ENCODE measurements at regions not wholly inside any gene's neighbourhood (a gene's known extent, or its start where the extent isn't known, plus 50 kb on each side); places are given as distances from the start of the nearest gene placed in this dataset.
"Not testable (repeated sequence)": the region's sequence is repeated elsewhere in the genome, so short reads cannot be mapped to it uniquely, and the experiment has no call there.

GRCh38 chr5:92180391-92180790, 797.3 kb upstream of the ARRDC3 start:
- Mint-ChIP-seq H3K36me3 (no peaks in the 10 kb centered on the region), H3K4me1 (no peaks in the 10 kb centered on the region), H3K27me3 (ENCODE audit: low read depth in 3 of 3) (no peaks in the 10 kb centered on the region), H3K9me3 (peaks cover 0 to 20% (median 5%) of the 10 kb centered on the region in 6 donors), H3K27ac (no peak overlapping the region), H3K4me3 (no peak overlapping the region)
- no peak for DNase-seq

GRCh38 chr5:92179651-92180050, 796.5 kb upstream of the ARRDC3 start:
- Mint-ChIP-seq H3K27ac (no peak overlapping the region), H3K36me3 (no peaks in the 10 kb centered on the region), H3K4me1 (no peaks in the 10 kb centered on the region), H3K9me3 (peaks cover 0 to 17% (median 5%) of the 10 kb centered on the region in 6 donors), H3K4me3 (no peak overlapping the region), H3K27me3 (ENCODE audit: low read depth in 3 of 3) (no peaks in the 10 kb centered on the region)
- DNase-seq: no peak

GRCh38 chr5:92177926-92178487, 794.9 kb upstream of the ARRDC3 start:
- no peak overlapping the region for H3K4me3 Mint-ChIP-seq
- DNase-seq: no peak
- no peak overlapping the region for H3K27ac Mint-ChIP-seq
- peaks cover 0 to 20% (median 5%) of the 10 kb centered on the region in 6 donors for H3K9me3 Mint-ChIP-seq
- H3K27me3 Mint-ChIP-seq (ENCODE audit: low read depth in 3 of 3): no peaks in the 10 kb centered on the region
- H3K36me3 Mint-ChIP-seq: no peaks in the 10 kb centered on the region
- no peaks in the 10 kb centered on the region for H3K4me1 Mint-ChIP-seq

GRCh38 chr5:92163906-92164305, 780.8 kb upstream of the ARRDC3 start:
- H3K4me3 Mint-ChIP-seq: no peak overlapping the region
- peaks cover 5 to 28% (median 13%) of the 10 kb centered on the region in 6 donors for H3K9me3 Mint-ChIP-seq
- H3K36me3 Mint-ChIP-seq: no peaks in the 10 kb centered on the region
- no peak overlapping the region for H3K27ac Mint-ChIP-seq
- H3K4me1 Mint-ChIP-seq: no peaks in the 10 kb centered on the region
- no peaks in the 10 kb centered on the region for H3K27me3 Mint-ChIP-seq (ENCODE audit: low read depth in 3 of 3)
- no peak for DNase-seq

GRCh38 chr5:92147798-92148197, 764.7 kb upstream of the ARRDC3 start:
- Mint-ChIP-seq H3K27me3 (ENCODE audit: low read depth in 3 of 3) (no peaks in the 10 kb centered on the region), H3K27ac (no peak overlapping the region), H3K4me3 (no peak overlapping the region), H3K9me3 (peaks cover 0 to 13% (median 3%) of the 10 kb centered on the region in 6 donors), H3K36me3 (no peaks in the 10 kb centered on the region), H3K4me1 (no peaks in the 10 kb centered on the region)
- no peak for DNase-seq

GRCh38 chr5:92147266-92147665, 764.1 kb upstream of the ARRDC3 start:
- H3K27me3 Mint-ChIP-seq (ENCODE audit: low read depth in 3 of 3): no peaks in the 10 kb centered on the region
- no peak for DNase-seq
- no peak overlapping the region for H3K27ac Mint-ChIP-seq
- H3K36me3 Mint-ChIP-seq: no peaks in the 10 kb centered on the region
- H3K4me1 Mint-ChIP-seq: no peaks in the 10 kb centered on the region
- peaks cover 0 to 13% (median 3%) of the 10 kb centered on the region in 6 donors for H3K9me3 Mint-ChIP-seq
- no peak overlapping the region for H3K4me3 Mint-ChIP-seq

GRCh38 chr5:92145852-92146251, 762.7 kb upstream of the ARRDC3 start:
- peaks cover 0 to 19% (median 5%) of the 10 kb centered on the region in 6 donors for H3K9me3 Mint-ChIP-seq
- H3K27ac Mint-ChIP-seq: no peak overlapping the region
- H3K36me3 Mint-ChIP-seq: no peaks in the 10 kb centered on the region
- H3K27me3 Mint-ChIP-seq (ENCODE audit: low read depth in 3 of 3): no peaks in the 10 kb centered on the region
- no peak overlapping the region for H3K4me3 Mint-ChIP-seq
- no peaks in the 10 kb centered on the region for H3K4me1 Mint-ChIP-seq
- DNase-seq: no peak

- Mint-ChIP-seq H3K36me3 (no peaks in the 10 kb centered on the region), H3K27ac (no peak overlapping the region), H3K4me3 (no peak overlapping the region), H3K9me3 (peaks cover 2 to 24% (median 8%) of the 10 kb centered on the region in 6 donors), H3K4me1 (no peaks in the 10 kb centered on the region), H3K27me3 (ENCODE audit: low read depth in 3 of 3) (no peaks in the 10 kb centered on the region)
- DNase-seq: no peak
These were observed 761.7 kb upstream of the ARRDC3 start for GRCh38 chr5:92144824-92145223.

GRCh38 chr5:92132294-92132908, 749.3 kb upstream of the ARRDC3 start:
- not testable (repeated sequence) for H3K36me3 Mint-ChIP-seq; DNase-seq; H3K4me1 Mint-ChIP-seq; H3K9me3 Mint-ChIP-seq; H3K27ac Mint-ChIP-seq; H3K27me3 Mint-ChIP-seq (ENCODE audit: low read depth in 3 of 3); H3K4me3 Mint-ChIP-seq

- no peak overlapping the region for H3K27ac Mint-ChIP-seq
- H3K4me1 Mint-ChIP-seq: no peaks in the 10 kb centered on the region
These were observed 743.1 kb upstream of the ARRDC3 start for GRCh38 chr5:92126182-92126581.

GRCh38 chr5:92119110-92119509, 736.0 kb upstream of the ARRDC3 start:
- Mint-ChIP-seq H3K4me3 (no peak overlapping the region), H3K4me1 (no peaks in the 10 kb centered on the region), H3K36me3 (no peaks in the 10 kb centered on the region), H3K27ac (no peak overlapping the region), H3K27me3 (ENCODE audit: low read depth in 3 of 3) (no peaks in the 10 kb centered on the region), H3K9me3 (peaks cover 0 to 21% (median 11%) of the 10 kb centered on the region in 6 donors)
- DNase-seq: no peak

More at GRCh38 chr5:92126182-92126581, 743.1 kb upstream of the ARRDC3 start:
- DNase-seq: no peak
- Mint-ChIP-seq H3K27me3 (ENCODE audit: low read depth in 3 of 3) (peaks cover 0 to 1% (median 0%) of the 10 kb centered on the region in 3 donors), H3K4me3 (no peak overlapping the region), H3K36me3 (no peaks in the 10 kb centered on the region), H3K9me3 (peaks cover 0 to 20% (median 6%) of the 10 kb centered on the region in 6 donors)

- Mint-ChIP-seq H3K4me3 (no peak overlapping the region), H3K27me3 (ENCODE audit: low read depth in 3 of 3) (no peaks in the 10 kb centered on the region), H3K4me1 (no peaks in the 10 kb centered on the region), H3K27ac (no peak overlapping the region), H3K36me3 (no peaks in the 10 kb centered on the region), H3K9me3 (peaks cover 0 to 20% (median 9%) of the 10 kb centered on the region in 6 donors)
- DNase-seq: no peak
These were observed 723.7 kb upstream of the ARRDC3 start for GRCh38 chr5:92106808-92107207.

- no peak overlapping the region for H3K27ac Mint-ChIP-seq
- no peaks in the 10 kb centered on the region for H3K36me3 Mint-ChIP-seq
- no peak overlapping the region for H3K4me3 Mint-ChIP-seq
- H3K9me3 Mint-ChIP-seq: peaks cover 3 to 26% (median 10%) of the 10 kb centered on the region in 6 donors
- no peaks in the 10 kb centered on the region for H3K4me1 Mint-ChIP-seq
- DNase-seq: no peak
- H3K27me3 Mint-ChIP-seq (ENCODE audit: low read depth in 3 of 3): no peaks in the 10 kb centered on the region
These were observed 721.0 kb upstream of the ARRDC3 start for GRCh38 chr5:92104126-92104525.

- DNase-seq: no peak
These were observed 719.2 kb upstream of the ARRDC3 start for GRCh38 chr5:92102313-92102712.

GRCh38 chr5:92092239-92092638, 709.1 kb upstream of the ARRDC3 start:
- Mint-ChIP-seq H3K4me1 (no peaks in the 10 kb centered on the region), H3K27me3 (ENCODE audit: low read depth in 3 of 3) (no peaks in the 10 kb centered on the region), H3K4me3 (no peak overlapping the region), H3K27ac (no peak overlapping the region), H3K36me3 (no peaks in the 10 kb centered on the region), H3K9me3 (peaks cover 2 to 18% (median 6%) of the 10 kb centered on the region in 6 donors)
- DNase-seq: no peak

More at GRCh38 chr5:92102313-92102712, 719.2 kb upstream of the ARRDC3 start:
- Mint-ChIP-seq H3K9me3 (peaks cover 3 to 26% (median 10%) of the 10 kb centered on the region in 6 donors), H3K4me1 (no peaks in the 10 kb centered on the region), H3K27me3 (ENCODE audit: low read depth in 3 of 3) (no peaks in the 10 kb centered on the region), H3K36me3 (no peaks in the 10 kb centered on the region), H3K4me3 (no peak overlapping the region), H3K27ac (no peak overlapping the region)

Data from immature natural killer cell (primary cell).